Sigmoid colon (tissue), 4 donors: ENCODE measurements at regions not wholly inside any gene's neighbourhood (a gene's known extent, or its start where the extent isn't known, plus 50 kb on each side); places are given as distances from the start of the nearest gene placed in this dataset.

Experiments
- POLR2A ChIP-seq, 2 donors: fragments of 450-650 bp; IDR thresholded peaks; one replicate each; pipeline ENCODE4 v1.6.1; 2016; ENCODE audit warnings: antibody characterized with exemption in 2 of 2, mild to moderate bottlenecking in 2 of 2, moderate library complexity in 2 of 2
- POLR2AphosphoS5 ChIP-seq, 4 donors: sonication (generic); formaldehyde crosslinking; IDR thresholded peaks; one replicate each; pipeline ENCODE4 v1.6.1; 2017; ENCODE audit warnings: antibody characterized with exemption in 4 of 4
- TF ChIP-seq, protein P1 (sequence below), 4 experiments: fragments of 450-650 bp in 3 of 4; fragments of 200-600 bp in 1 of 4; IDR thresholded peaks; one replicate each; pipeline ENCODE4 v1.5.1; 2016 to 2019; ENCODE audit warnings: antibody characterized with exemption in 4 of 4, mild to moderate bottlenecking in 3 of 4, moderate library complexity in 2 of 4

DNA sequence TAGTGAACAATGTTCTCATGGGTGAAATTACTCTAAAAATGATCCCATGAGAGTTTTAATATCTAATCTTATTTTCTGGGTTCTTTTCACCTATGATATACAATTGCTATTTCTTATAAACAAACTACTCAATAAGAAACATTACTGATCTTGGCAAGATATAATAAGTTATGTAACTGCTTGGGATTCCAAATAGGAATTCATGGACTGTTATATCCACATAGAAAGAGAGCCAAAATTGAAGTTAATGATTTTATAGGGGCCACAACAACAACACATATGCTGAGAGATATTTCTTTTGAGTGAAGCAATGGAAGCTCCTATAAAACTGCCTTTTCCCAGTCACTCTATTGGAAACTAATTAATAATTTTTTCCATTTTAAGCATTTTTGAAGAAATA lies 90.4 kb upstream of the TLL1 start:
- TF ChIP-seq, protein P1, sequence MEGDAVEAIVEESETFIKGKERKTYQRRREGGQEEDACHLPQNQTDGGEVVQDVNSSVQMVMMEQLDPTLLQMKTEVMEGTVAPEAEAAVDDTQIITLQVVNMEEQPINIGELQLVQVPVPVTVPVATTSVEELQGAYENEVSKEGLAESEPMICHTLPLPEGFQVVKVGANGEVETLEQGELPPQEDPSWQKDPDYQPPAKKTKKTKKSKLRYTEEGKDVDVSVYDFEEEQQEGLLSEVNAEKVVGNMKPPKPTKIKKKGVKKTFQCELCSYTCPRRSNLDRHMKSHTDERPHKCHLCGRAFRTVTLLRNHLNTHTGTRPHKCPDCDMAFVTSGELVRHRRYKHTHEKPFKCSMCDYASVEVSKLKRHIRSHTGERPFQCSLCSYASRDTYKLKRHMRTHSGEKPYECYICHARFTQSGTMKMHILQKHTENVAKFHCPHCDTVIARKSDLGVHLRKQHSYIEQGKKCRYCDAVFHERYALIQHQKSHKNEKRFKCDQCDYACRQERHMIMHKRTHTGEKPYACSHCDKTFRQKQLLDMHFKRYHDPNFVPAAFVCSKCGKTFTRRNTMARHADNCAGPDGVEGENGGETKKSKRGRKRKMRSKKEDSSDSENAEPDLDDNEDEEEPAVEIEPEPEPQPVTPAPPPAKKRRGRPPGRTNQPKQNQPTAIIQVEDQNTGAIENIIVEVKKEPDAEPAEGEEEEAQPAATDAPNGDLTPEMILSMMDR (IDR thresholded peaks at IDR 0.05): no peak
- no peak for TF ChIP-seq POLR2AphosphoS5 (IDR thresholded peaks at IDR 0.05)
- TF ChIP-seq POLR2A (IDR thresholded peaks at IDR 0.05): no peak
